ENCODE measurements at regions not wholly inside any gene's neighbourhood (a gene's known extent, or its start where the extent isn't known, plus 50 kb on each side); places are given as distances from the start of the nearest gene placed in this dataset.

DNA sequence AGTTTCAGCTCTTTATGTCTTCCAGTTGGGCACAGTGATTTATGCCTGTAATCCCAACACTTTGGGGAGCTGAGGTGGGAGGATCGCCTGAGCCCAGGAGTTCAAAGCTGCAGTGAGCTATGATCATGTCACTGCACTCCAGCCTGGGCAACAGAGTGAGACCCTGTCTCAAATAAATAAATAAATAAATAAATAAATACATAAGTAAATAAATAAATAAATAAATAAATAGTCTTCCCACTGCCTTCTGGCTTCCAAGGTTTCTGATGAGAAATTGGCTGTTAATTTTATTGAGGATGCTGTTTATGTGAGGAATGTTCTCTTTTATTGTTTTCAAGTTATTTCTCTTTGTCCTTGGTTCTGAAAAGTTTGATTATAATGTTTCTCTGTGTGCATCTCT, 1507.6 kb upstream of the GOT2 start:
- no peaks in the 10 kb centered on the region for H3K9me3 ChIP-seq
- H3K4me1 ChIP-seq (ENCODE audit: insufficient read depth), result no peaks in the 10 kb centered on the region
- no peaks in the 10 kb centered on the region for H3K36me3 ChIP-seq
- intact Hi-C loops (cut with DNase I), result no loop called here
- DNase-seq, result no peak
- no peaks in the 10 kb centered on the region for H3K27me3 ChIP-seq
- TF ChIP-seq POLR2A (IDR thresholded peaks at IDR 0.05), result no peak
- TF ChIP-seq, protein P1, sequence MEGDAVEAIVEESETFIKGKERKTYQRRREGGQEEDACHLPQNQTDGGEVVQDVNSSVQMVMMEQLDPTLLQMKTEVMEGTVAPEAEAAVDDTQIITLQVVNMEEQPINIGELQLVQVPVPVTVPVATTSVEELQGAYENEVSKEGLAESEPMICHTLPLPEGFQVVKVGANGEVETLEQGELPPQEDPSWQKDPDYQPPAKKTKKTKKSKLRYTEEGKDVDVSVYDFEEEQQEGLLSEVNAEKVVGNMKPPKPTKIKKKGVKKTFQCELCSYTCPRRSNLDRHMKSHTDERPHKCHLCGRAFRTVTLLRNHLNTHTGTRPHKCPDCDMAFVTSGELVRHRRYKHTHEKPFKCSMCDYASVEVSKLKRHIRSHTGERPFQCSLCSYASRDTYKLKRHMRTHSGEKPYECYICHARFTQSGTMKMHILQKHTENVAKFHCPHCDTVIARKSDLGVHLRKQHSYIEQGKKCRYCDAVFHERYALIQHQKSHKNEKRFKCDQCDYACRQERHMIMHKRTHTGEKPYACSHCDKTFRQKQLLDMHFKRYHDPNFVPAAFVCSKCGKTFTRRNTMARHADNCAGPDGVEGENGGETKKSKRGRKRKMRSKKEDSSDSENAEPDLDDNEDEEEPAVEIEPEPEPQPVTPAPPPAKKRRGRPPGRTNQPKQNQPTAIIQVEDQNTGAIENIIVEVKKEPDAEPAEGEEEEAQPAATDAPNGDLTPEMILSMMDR (IDR thresholded peaks at IDR 0.05), result no peak
- no peak for TF ChIP-seq EP300 (IDR thresholded peaks at IDR 0.05)
- H3K4me3 ChIP-seq, result no peak overlapping the region
- no peak overlapping the region for H3K27ac ChIP-seq
- WGBS, 3 donors, result 64 to 70% (median 70%) methylated on average over 1 of the region's 1 CpG

DNA sequence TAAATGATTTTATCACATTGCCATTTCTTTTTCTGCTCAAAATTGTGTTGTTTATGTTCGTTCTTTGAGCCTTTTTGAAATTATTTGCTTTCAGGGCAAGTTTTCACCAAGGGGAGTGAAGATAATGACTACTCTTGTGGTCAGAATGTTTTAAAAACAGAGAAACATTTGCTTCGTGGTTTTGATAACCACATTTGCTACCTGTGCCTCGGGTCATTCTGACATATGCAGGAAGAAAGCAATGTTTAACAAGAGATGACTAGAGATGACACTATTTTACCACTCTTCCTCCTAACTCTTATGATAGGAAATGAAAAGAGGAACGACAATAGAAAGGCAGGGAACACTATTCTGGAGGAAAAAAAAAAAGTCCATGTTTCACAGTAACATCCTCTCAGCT, 1496.5 kb upstream of the GOT2 start:
- 4 to 11% (median 7%) methylated on average over 4 of the region's 4 CpGs for WGBS, 3 donors

DNA sequence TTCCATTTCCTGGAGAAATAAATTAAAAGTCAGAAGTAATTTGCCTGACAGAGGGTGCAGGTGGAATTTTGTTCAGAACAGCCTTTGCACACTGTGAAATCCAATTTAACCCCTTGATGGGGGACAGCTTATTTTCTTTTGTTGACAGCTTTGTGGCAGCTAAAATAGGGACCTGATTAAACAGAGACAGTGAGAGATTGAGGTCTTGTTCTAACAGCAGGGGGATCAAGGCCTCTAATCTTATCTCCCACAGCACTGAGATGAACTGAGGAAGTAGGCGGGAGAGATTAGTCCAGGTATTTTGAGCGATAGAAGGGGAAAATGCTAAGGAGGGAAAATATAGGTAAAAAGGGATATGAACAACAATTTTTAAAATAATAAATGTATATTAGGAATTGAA, 1491.4 kb upstream of the GOT2 start:
- H3K4me1 ChIP-seq (ENCODE audit: insufficient read depth), result no peaks in the 10 kb centered on the region
- TF ChIP-seq EP300 (IDR thresholded peaks at IDR 0.05) (no peak), POLR2A (IDR thresholded peaks at IDR 0.05) (no peak)
- TF ChIP-seq, protein P1 (IDR thresholded peaks at IDR 0.05), result no peak
- no peak overlapping the region for H3K27ac ChIP-seq
- DNase-seq, result no peak
- H3K4me3 ChIP-seq, result no peak overlapping the region
- H3K9me3 ChIP-seq, result no peaks in the 10 kb centered on the region
- H3K36me3 ChIP-seq, result no peaks in the 10 kb centered on the region
- WGBS, 3 donors, result 64 to 77% (median 68%) methylated on average over 2 of the region's 2 CpGs
- intact Hi-C loops (cut with DNase I), result no loop called here
- H3K27me3 ChIP-seq, result no peaks in the 10 kb centered on the region

More for the DNA sequence above, 1496.5 kb upstream of the GOT2 start:
- Histone ChIP-seq H3K4me3 (no peak overlapping the region), H3K4me1 (ENCODE audit: insufficient read depth) (no peaks in the 10 kb centered on the region), H3K9me3 (no peaks in the 10 kb centered on the region), H3K27ac (no peak overlapping the region), H3K27me3 (no peaks in the 10 kb centered on the region), H3K36me3 (no peaks in the 10 kb centered on the region)
- TF ChIP-seq POLR2A (IDR thresholded peaks at IDR 0.05) (no peak), EP300 (IDR thresholded peaks at IDR 0.05) (no peak)
- TF ChIP-seq, protein P1 (IDR thresholded peaks at IDR 0.05), result no peak
- no peak for DNase-seq
- intact Hi-C loops (cut with DNase I), result no loop called here

DNA sequence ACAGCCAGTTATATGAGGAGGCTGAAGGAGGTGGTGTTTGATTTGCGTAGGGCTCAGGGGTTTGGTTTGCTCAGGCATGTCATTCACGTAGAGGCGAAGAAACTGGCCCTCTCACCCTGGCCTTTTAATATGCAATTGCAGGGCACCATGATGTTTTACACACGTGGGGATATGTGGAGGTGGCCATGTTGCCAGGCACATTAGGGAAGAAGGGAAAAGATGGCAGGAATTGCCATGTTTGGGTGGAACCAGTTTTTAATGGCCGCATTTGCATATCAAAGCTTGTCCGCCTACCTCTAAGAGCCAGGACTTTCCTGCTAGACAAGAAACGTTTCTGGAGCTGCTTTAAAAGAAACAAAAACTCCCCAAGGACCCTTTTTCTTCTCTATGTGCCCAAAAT, 1483.7 kb upstream of the GOT2 start:
- Histone ChIP-seq H3K4me1 (ENCODE audit: insufficient read depth) (no peaks in the 10 kb centered on the region), H3K4me3 (no peak overlapping the region), H3K9me3 (no peaks in the 10 kb centered on the region), H3K27me3 (no peaks in the 10 kb centered on the region), H3K36me3 (no peaks in the 10 kb centered on the region), H3K27ac (no peak overlapping the region)
- intact Hi-C loops (cut with DNase I), result no loop called here
- WGBS, 3 donors, result 65 to 71% (median 69%) methylated on average over 7 of the region's 7 CpGs
- no peak for DNase-seq
- TF ChIP-seq, protein P1 (IDR thresholded peaks at IDR 0.05), result no peak
- TF ChIP-seq POLR2A (IDR thresholded peaks at IDR 0.05), result no peak
- TF ChIP-seq EP300 (IDR thresholded peaks at IDR 0.05), result no peak

DNA sequence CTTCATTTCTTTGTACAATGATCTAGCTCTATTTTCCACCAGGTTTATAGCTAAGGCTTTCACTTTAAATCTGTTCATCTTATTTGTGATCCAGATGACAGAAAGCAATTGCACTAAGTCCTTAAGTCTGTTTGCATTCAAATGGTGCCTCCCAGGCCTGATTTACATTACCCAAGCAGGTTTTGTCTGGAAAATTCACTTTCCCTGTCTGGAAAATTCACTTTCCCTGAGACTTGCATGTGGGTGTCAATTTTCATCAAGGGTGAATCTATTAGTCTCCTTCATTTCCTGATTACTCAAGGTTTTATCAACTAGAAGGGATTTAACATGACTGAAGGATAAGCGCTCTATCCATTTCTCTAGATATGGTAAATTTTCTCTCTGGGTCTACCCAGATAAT, 1480.2 kb upstream of the GOT2 start:
- no peak for DNase-seq
- Histone ChIP-seq H3K27ac (no peak overlapping the region), H3K4me3 (no peak overlapping the region), H3K4me1 (ENCODE audit: insufficient read depth) (no peaks in the 10 kb centered on the region), H3K27me3 (no peaks in the 10 kb centered on the region), H3K9me3 (no peaks in the 10 kb centered on the region), H3K36me3 (no peaks in the 10 kb centered on the region)
- intact Hi-C loops (cut with DNase I), result no loop called here
- 96 to 100% (median 100%) methylated on average over 1 of the region's 1 CpG for WGBS, 3 donors
- TF ChIP-seq, protein P1 (IDR thresholded peaks at IDR 0.05), result no peak
- TF ChIP-seq EP300 (IDR thresholded peaks at IDR 0.05), result no peak
- no peak for TF ChIP-seq POLR2A (IDR thresholded peaks at IDR 0.05)

Data from ovary (tissue), 7 donors.